ENCODE measurements at regions not wholly inside any gene's neighbourhood (a gene's known extent, or its start where the extent isn't known, plus 50 kb on each side); places are given as distances from the start of the nearest gene placed in this dataset.
"Not testable (repeated sequence)": the region's sequence is repeated elsewhere in the genome, so short reads cannot be mapped to it uniquely, and the experiment has no call there.

DNA sequence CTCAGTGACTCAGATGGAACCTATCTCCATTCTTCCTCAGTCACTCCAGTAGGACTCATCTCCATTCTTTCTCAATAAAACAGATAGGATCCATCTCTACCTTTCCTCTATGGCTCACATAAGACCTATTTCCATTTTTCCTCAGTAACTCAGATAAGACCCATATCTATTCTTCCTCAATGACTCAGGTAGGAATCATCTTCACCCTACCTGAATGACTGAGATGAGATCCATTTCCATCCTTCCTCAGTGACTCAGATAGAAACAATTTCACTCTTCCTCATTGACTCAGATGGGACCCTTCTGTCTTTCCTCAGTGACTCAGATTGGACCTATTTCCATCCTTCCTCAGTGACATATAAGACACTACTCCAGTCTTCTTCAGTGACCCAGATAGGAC is 165.1 kb downstream of the FBXO4 start:
- DNase-seq, result no peak

DNA sequence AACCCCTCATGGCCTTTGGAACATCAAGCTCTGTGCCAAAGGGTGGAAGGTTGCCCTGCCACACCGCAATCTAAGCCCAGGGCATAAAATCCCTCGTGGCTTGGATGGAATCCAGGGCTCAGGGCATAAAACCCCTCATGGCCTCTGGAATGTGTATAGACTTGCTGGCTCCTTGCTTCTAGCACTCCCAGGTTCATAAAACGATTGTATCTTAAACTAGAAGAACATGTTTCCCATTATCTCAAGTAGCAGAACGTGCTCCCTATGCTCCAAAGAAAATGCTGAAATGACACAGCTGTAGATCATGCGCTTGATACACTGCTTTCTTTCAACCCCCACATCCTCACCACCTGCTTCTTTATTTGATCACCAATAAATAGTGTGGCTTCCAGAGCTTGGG is 174.8 kb downstream of the FBXO4 start:
- DNase-seq, result not testable (repeated sequence)

DNA sequence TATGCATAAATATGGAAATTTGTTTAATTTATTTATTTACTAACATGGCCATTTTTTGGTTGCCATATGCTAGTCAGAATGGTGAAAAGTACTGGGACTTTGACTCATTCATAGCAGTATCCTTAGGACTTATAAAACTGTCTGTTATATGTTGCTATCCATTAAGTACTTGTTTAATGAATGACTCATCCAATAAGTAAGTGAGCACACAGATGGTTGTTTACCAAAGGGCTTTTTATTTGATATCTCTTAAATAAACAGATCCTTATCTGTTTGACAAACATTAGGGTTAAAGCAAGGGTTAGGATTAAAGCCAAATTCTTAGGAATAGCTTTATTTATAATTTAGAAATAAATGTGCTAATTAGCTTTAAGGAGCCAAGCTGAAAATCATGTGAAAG is 183.4 kb downstream of the FBXO4 start:
- DNase-seq, result no peak

DNA sequence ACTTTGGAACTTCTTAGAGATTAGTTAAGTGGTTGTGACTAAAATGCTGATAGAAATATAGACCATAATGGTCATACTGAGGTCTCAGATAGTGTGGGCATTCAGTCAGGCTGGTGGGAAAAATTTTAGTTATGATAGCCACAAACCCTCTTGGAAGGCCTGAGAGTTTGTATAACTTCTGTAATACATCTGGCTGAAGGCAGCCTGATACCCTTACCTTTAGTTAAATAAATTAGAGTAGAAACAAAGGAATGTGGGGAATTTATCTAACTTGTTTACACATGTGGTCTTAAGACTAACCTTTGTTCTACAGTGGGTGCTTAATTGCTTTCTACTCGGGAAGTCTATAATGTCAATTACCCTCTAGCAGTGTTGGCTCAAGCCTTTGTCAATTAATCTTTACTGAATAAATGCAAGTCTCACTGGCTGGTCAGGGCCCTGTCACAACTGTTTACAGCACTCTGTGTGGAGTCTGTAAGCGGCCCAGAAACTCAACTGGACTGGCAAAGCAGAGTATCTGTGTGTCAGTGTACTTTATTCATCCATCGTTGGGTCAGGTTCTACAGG is 184.0 kb downstream of the FBXO4 start:
- DNase-seq, result no peak

DNA sequence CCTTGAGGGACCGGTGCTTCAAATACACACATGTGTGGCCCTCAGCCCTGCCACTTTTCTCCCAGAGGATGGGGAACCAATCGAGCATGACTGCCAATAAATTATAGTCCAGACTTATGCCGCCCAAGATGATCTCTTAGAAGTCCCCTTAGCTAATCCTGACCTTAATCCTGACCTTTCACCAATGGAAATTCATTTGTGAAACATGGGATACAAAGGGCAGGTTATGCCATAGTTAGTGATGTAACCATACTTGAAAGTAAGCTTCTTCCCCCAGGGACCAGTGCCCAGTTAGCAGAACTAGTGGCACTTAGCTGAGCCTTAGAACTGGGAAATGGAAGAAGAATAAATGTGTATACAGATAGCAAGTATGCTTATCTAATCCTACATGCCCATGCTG is 190.6 kb downstream of the FBXO4 start:
- not testable (repeated sequence) for DNase-seq

DNA sequence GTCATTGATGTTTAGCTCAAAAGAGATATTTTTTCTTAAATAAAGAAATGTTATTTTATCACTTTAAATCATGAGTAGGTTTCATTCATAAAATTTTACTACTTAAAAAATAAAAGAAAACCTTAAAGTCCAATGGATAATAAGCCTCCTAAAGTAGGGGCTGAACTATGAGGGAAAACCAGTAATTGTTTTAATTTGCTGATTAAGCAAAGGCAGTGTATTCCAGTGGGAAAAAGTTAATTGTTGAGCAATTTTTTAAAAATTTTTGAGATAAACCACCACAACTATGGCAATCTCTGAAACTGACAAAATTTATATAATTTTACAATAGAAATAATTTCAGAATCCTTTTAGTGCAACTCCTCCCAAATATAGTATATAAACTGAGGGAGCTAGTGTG is 195.0 kb downstream of the FBXO4 start:
- DNase-seq, result no peak

DNA sequence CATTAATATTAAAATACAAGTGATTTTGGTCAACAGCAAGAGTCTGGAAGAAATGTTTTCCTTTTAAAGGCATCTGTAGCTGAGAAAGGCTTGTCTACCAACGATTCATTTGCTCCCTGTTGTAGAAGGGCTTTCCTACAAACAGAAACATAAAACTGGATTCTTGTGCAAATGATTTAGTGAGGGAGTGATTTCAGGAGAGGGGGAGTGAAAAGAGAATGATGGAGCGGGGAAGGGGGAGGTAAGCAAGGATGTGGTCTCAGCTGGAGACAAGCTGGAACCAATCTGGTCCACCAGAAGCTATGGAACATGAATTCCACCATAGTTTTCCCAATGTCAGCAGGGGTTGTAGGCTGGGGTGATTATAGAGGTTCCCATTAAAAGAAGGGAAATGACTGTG is 196.3 kb downstream of the FBXO4 start:
- no peak for DNase-seq

DNA sequence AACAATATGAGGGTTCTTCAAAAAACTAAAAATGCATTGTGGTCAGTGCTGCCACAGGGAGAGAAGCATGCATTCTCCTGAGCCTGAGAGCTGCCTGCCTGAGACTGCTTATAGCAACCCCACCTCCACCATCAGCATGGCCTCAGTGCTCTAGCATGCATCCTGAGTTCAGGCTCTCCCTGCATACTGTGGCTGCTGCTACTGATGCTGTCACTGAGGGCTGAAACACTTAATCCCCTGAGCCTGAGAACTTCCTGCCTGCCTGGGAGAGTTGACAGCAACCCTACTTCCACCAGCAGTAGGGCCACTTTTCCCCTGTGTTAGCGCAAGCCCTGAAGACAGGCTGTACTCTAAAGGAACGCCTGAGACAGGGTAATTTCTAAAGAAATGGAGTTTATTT is 206.0 kb downstream of the FBXO4 start:
- DNase-seq, result no peak

DNA sequence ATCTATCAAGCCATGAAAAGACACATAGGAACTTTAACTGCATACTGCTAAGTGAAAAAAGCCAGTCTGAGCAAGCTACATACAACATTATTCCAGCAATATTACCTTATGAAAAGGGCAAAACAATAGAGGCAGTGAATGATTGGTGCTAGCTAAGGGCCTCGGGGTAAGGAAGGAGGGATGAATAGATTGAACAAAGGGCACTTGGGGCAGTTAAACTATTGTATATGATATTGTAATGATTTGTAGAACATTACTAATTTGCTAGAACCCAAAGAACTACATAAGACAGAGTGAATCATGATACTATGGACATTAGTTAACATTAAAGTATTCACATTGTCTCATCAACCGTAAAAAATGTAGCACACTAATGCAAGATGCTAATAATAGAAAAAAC is 218.3 kb downstream of the FBXO4 start:
- no peak for DNase-seq

DNA sequence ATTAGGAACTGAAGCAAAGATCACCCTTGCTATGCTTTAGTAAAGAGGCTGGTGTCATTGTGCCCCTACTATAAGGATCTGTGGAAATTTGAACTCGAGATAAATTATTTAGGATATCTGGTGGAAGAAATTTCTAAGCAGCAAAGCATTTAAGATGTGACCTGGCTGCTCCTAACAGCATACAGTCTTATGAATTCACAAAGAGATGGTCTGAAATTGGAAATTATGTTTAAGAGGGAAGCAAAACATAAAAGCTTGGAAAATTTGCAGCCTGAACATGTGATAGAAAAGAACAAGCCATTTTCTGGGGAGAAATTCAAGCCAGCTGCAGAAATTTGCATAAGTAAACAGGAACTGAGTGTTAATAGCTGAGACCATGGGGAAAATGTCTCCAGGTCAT is 223.7 kb downstream of the FBXO4 start:
- DNase-seq, result no peak

DNA sequence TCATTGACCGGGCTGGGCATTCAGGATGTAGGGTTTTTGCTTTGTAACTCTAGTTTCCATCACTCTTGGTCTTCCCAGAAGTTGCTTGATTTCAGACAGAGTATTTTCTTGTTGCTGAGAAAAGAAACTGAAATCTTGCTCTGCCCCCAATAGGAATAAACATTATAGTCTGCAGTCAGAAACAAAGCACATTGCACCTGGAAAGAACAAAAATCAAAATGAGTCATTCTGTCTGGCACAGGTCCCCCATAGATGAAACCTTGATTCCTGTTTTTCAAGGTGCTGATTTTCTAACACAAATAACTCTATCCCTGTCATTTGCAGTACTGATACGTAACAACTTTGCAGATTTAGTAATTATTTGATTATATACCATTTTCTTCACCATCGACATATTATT is 232.1 kb downstream of the FBXO4 start:
- DNase-seq, result no peak

DNA sequence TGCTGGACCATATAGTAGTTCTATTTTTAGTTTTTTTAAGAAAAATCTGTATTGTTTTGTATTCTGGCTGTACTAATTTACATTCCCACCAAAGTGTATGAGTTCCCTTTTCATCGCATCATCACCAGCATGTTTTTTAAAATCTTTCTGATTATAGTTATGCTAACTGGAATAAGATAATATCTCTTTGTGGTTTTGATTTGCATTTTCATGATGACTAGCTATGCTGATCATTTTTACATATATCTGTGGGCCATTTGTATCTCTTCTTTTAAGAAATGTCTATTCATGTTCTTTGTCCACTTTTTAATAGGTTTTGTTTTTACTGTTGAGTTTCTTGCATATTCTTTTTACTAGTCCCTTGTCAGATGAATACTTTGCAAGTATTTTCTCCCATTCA is 238.0 kb downstream of the FBXO4 start:
- DNase-seq, result no peak

DNA sequence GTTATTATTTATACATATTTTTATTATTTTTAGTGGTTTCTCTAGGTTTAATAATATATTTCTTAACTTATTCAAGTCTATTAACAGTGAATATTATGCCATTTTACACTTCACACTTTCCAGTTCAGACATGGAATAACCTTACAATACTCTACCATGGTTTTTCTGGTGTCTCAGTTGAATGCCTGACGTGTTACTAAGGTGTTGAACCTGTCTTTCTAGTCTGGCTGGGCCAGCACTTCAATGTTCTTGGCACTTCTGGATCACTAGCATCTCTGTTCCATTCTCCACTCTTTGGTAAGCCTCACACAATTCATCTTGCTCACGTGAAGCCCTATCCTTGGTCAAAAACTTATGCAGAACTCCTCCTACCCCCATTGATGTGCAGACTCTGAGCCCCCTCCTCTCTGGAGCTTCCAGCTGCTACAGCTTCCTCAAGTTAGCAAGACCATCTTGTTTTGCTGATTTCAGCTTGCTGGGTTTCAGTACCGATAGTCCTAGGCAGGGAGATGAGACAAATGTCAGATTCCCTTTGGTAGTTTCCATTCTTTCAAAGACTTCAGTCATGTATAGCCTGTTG is 243.1 kb downstream of the FBXO4 start:
- no peak for DNase-seq

DNA sequence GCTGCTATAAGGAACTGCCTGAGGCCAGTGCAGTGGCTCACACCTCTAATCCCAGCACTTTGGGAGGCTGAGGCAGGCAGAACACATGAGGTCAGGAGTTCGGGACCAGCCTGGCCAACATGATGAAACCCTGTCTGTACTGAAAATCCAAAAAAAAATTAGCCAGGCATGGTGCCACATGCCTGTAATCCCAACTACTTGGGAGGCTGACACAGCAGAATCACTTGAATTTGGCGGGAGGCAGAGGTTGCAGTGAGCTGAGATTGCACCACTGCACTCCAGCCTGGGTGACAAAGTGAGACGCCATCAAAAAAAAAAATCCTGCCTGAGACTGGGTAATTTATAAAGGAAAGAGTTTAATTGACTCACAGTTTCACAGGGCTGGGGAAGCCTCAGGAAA is 247.1 kb upstream of the GHR start:
- DNase-seq, result not testable (repeated sequence)

DNA sequence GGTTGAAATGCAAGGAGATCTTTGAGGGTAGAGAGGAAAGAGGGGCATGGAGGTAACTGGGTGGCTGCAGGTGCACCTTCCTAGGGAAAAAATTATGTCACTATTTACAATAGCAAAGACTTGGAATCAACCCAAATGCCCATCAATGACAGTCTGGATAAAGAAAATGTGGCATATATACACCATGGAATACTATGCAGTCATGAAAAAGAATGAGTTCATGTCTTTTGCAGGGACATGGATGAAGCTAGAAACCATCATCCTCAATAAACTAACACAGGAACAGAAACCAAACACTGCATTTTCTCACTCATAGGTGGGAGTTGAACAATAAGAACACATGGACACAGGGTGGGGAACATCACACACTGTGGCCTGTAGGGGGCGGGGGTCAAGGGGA is 243.4 kb upstream of the GHR start:
- not testable (repeated sequence) for DNase-seq

DNA sequence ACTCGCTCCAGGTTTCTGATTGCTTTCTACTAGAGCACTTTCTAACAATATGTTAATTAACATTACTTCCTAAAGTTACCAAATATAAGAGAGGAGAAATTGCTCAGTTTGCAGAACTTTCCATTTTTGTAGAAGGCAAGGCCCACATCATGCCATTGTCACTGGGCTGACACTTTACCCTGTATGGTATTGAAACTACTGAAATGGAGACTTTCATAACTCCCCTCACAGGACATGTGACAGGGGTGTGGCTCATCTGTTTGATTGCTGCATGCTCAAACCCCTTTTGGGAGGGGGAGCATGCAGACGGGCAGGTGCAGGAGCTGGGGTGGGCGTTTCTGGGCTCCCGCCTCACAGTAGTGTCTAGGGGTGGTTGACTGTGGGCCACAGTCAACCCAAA is 206.3 kb upstream of the GHR start:
- DNase-seq, result no peak

DNA sequence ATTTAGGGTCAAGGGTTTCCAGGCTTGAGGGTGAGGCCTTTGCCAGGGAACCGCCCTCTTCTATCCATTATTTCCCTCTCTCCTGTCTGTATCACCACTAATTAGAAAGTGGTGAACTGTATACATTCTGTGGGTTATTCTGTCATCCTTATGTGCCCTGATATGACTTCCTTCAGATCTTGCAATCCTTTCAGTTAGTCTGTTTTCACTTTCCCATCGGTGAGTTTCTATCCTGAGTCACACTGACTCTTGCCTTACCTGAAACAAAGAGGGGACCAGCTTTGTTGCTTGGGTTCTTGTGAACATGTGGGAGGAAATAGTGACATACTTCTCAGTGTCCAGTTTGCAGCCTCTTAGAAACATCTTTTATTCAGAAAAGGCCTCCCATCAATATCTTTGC is 205.4 kb upstream of the GHR start:
- no peak for DNase-seq

DNA sequence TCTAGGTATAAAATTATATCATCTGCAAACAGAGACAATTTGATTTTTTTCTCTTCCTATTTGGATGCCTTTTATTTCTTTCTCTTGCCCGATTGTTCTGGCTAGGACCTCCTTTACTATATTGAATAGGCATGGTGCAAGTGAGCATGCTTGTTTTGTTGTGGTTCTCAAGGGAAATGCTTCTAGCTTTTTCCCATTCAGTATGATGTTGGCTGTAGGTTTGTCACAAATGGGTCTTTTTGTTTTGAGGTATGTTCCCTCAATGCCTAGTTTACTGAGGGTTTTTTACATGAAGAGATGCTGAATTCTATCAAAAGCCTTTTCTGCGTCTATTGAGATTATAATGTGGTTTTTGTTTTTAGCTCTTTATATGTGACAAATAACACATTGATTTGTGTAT is 198.2 kb upstream of the GHR start:
- no peak for DNase-seq

DNA sequence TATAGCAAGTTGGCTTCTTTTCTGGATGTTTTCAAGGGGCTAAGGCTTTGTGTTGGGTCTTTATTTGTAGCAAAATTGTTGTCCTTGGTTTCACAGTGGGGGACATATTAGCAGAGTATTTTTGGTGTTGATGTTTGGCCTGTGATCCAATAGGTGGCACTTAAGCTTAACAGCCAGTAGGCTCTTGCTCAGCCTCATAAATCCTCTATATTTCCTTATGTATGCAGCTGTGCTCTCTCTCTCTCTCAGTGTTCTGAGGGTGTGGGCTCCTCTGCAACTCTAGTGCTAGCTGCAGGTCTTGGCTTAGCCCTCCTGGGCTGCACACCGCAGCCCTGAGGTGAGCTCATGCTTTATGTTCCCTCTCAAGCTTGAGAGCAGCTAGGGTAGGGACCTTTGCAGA is 195.0 kb upstream of the GHR start:
- DNase-seq, result no peak

DNA sequence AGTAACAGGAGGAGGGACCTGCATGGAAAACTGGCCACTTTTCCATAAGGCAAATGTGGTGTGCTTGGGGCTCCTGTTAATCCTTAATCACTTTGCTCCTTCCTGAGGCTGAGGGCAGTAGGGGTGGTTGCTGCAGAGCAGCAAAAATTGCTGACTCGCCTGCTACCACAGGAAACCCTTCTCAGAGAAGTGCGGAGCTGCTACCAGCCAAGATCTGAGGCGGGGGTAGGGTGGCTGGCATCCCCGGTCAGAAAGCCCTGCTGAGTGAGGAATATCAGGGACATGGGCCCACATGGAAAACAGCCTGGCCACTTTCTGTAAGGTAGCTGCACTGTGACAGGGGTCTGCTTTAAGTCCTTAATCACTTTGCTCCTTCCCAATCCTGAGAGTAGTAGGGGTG is 192.4 kb upstream of the GHR start:
- DNase-seq, result no peak

DNA sequence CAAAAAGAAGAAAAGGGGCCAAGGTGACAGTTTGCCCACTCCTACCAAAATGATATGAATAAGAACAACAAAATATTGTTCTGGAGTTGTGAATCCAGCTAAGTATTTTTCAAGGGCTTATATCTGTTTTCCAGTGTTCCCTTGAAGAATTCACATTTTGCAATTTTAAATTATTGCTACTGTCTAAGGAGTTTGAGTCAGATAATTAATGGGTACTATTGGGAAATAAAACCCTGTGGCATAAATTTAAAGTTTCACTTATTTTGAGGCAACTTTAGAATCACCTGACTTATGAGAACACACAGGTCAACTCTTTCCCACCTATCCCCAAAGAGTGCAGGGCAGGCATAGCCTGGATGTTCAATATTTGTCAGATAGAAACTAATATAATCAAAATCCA is 188.0 kb upstream of the GHR start:
- DNase-seq, result no peak

DNA sequence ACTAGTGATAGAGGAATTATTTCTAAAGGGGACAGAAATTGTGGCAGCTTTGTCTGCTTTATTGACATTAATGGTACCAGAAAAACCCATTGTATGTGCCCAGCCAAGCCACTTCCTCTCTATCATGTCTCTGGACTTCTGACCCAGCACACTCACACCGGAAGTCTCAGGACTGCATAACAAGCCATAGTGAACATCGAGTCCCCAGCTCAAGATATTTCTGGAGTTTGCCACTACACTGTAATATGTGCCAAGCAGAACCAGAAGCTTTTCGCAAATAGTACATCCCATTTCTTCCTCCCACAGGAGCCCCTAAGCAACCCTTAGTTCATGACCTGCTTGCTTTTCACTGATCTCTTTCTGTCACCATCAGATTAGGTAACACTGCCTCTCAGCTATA is 187.4 kb upstream of the GHR start:
- no peak for DNase-seq

DNA sequence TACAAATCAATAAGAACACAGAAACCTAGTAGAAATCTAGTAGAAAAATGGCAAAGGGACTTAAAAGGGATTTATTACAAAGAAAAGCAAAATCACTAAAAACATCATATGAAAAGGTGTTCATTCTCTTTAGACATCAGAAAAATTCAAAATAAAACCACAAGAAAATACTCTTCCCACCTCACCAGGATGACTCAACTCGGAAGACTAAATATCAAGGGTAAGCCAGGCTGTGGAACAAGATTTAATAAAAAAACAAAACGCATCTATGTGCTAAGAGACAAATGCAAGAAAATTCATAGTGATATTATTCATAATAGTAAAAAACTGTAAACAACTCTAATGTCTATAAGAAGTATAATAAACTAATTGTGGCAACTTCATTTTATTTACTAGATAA is 181.6 kb upstream of the GHR start:
- DNase-seq, result no peak

DNA sequence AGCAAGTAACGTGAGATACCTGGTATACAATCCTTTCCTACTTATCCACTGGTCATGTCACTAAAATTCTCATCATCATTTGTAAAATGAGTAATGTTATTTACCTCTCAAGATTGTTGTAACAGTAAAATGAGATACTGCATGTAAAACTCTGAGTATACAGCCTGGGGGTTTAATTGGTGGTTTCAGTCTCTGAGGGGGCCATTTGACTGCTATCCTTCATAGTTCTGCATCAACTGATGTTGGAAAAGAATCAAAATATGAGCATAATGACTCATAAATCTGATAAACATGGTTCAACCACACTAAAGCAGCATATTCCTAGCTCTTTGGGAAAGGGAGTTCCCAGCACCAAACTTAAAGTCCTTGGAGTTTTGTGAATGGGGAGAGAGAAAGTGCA is 181.0 kb upstream of the GHR start:
- no peak for DNase-seq

DNA sequence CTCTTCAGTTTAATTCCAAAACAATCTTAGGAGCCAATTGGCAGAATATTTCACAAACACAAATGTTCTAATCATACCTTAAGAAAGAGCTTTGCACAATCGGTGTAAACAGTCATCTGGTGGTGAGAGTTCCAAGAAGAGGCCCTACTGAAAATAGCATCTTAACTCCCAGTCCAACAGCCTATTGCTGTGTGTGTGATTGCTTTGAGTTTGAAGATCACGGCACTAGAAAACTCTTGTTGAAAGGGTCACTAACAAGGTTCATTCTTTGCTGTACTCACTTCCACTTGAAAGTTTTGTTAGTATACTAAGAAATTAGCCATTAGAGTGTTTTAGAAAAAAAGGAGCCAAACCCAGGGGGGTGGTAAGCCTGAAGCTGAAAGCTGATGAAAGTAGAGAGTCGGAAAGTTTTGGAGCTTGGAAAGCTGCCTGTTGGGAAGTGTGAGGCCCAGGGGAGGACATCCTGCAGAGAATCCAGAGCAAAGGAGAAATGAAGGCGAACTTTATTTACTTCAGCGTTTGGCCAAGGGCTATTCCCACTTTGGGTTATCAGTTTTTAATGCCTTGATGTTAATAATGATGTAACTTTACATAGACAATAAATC is 180.3 kb upstream of the GHR start:
- no peak for DNase-seq

All from CD4-positive, alpha-beta T cell treated with Interleukin-4 for 4 hours (primary cell).